NCI-H1436 treated with DMSO at 0.1 percent for 48 hours (cell line): ENCODE measurements at regions not wholly inside any gene's neighbourhood (a gene's known extent, or its start where the extent isn't known, plus 50 kb on each side); places are given as distances from the start of the nearest gene placed in this dataset.

Experiments used
- DNase-seq: peaks from one replicate; lab custom pipeline; 2025; lab: John Stamatoyannopoulos, UW

- DNase-seq = no peak
These were observed 481.4 kb downstream of the PLA2G4A start for GRCh38 chr1:187310038-187310631.

GRCh38 chr1:187313115-187313514 lies 484.4 kb downstream of the PLA2G4A start:
- DNase-seq = no peak

- DNase-seq = no peak
These were observed 497.8 kb downstream of the PLA2G4A start for GRCh38 chr1:187326557-187326956.

- no peak for DNase-seq
These were observed 507.9 kb downstream of the PLA2G4A start for GRCh38 chr1:187336441-187337168.

- no peak for DNase-seq
These were observed 510.1 kb downstream of the PLA2G4A start for GRCh38 chr1:187338762-187339412.

- no peak for DNase-seq
These were observed 513.7 kb downstream of the PLA2G4A start for GRCh38 chr1:187342495-187342894.

- DNase-seq = no peak
These were observed 545.3 kb downstream of the PLA2G4A start for GRCh38 chr1:187374082-187374481.

- no peak for DNase-seq
These were observed 546.0 kb downstream of the PLA2G4A start for GRCh38 chr1:187374742-187375141.

- no peak for DNase-seq
These were observed 554.6 kb downstream of the PLA2G4A start for GRCh38 chr1:187383366-187383765.

- no peak for DNase-seq
These were observed 555.8 kb downstream of the PLA2G4A start for GRCh38 chr1:187384504-187384903.

- no peak for DNase-seq
These were observed 561.6 kb downstream of the PLA2G4A start for GRCh38 chr1:187390215-187390818.

- DNase-seq = no peak
These were observed 567.5 kb downstream of the PLA2G4A start for GRCh38 chr1:187396226-187396625.

GRCh38 chr1:187396929-187397796 lies 568.4 kb downstream of the PLA2G4A start:
- no peak for DNase-seq

- DNase-seq = no peak
These were observed 579.7 kb downstream of the PLA2G4A start for GRCh38 chr1:187408212-187409004.

GRCh38 chr1:187409341-187409740 lies 580.6 kb downstream of the PLA2G4A start:
- DNase-seq = no peak

GRCh38 chr1:187411118-187411517 lies 582.4 kb downstream of the PLA2G4A start:
- DNase-seq = no peak

GRCh38 chr1:187413405-187414169 lies 584.8 kb downstream of the PLA2G4A start:
- DNase-seq = no peak

- DNase-seq = no peak
These were observed 586.3 kb downstream of the PLA2G4A start for GRCh38 chr1:187415065-187415464.

GRCh38 chr1:187417520-187417919 lies 588.8 kb downstream of the PLA2G4A start:
- DNase-seq = no peak

- DNase-seq = no peak
These were observed 604.8 kb downstream of the PLA2G4A start for GRCh38 chr1:187433598-187433997.
